DND-41 (cell line): ENCODE measurements at regions not wholly inside any gene's neighbourhood (a gene's known extent, or its start where the extent isn't known, plus 50 kb on each side); places are given as distances from the start of the nearest gene placed in this dataset.

Source experiments
- ATAC-seq: fragments of 200-7000 bp; cut with Tn5 transposase; 3 replicates; pipeline ENCODE4 v1.9.1; 2021; ENCODE audit warnings: low read depth; ENCODE audit not compliant: insufficient read depth
- DNase-seq: peaks from one replicate; pipeline ENCODE4 v3.0.0-alpha.2; 2020
- H2AFZ ChIP-seq: 2 replicates; pipeline ENCODE4 v1.6.0; 2012; ENCODE audit warnings: low read depth, low read length
- H3K27ac ChIP-seq: 2 replicates; pipeline ENCODE4 v1.5.1; 2012; ENCODE audit warnings: low read length, inconsistent platforms
- H3K27me3 ChIP-seq: fragments of 200-600 bp; sonication (generic); 2 replicates; pipeline ENCODE4 v1.6.0; 2012; ENCODE audit warnings: low read length, mild to moderate bottlenecking, inconsistent platforms; ENCODE audit not compliant: insufficient read depth, poor library complexity
- H3K36me3 ChIP-seq: 2 replicates; pipeline ENCODE4 v1.5.1; 2012; ENCODE audit warnings: low read length, inconsistent platforms; ENCODE audit not compliant: insufficient read depth
- H3K4me1 ChIP-seq: 2 replicates; pipeline ENCODE4 v1.5.1; 2012; ENCODE audit warnings: mild to moderate bottlenecking, low read length; ENCODE audit not compliant: insufficient read depth
- H3K4me2 ChIP-seq: 2 replicates; pipeline ENCODE4 v1.6.0; 2012; ENCODE audit warnings: mild to moderate bottlenecking, moderate library complexity, low read length, inconsistent platforms; ENCODE audit not compliant: insufficient read depth
- H3K4me3 ChIP-seq, 2 experiments: fragments of 200-600 bp in 1 of 2; shearing (Covaris generic) in 1 of 2; 2 replicates each; pipeline ENCODE4 v1.5.1; 2012 to 2016; ENCODE audit warnings: inconsistent platforms in 2 of 2, low read length in 2 of 2, mild to moderate bottlenecking in 2 of 2, low read depth in 1 of 2, moderate library complexity in 1 of 2
- H3K79me2 ChIP-seq: 2 replicates; pipeline ENCODE4 v1.6.0; 2012; ENCODE audit warnings: low read length, inconsistent platforms; ENCODE audit not compliant: insufficient read depth
- H3K9ac ChIP-seq: 2 replicates; pipeline ENCODE4 v1.6.0; 2012; ENCODE audit warnings: low read depth, mild to moderate bottlenecking, inconsistent platforms, low read length, moderate library complexity
- H3K9me3 ChIP-seq: 2 replicates; pipeline ENCODE4 v1.5.1; 2012; ENCODE audit warnings: low read length, moderate library complexity, mild to moderate bottlenecking, inconsistent platforms; ENCODE audit not compliant: insufficient read depth, severe bottlenecking
- H4K20me1 ChIP-seq: 2 replicates; pipeline ENCODE4 v1.6.0; 2012; ENCODE audit warnings: low read length; ENCODE audit not compliant: insufficient read depth
- EZH2 ChIP-seq: IDR thresholded peaks from 3 replicates; pipeline ENCODE4 v1.6.1; 2012; ENCODE audit warnings: borderline replicate concordance, low read depth, mild to moderate bottlenecking, moderate library complexity, low read length, inconsistent platforms; ENCODE audit not compliant: severe bottlenecking
- TF ChIP-seq, protein P1 (sequence below): IDR thresholded peaks from 2 replicates; pipeline ENCODE4 v1.5.1; 2012; ENCODE audit warnings: borderline replicate concordance, low read length, moderate library complexity, mild to moderate bottlenecking; ENCODE audit not compliant: poor library complexity, severe bottlenecking; ENCODE audit errors: extremely low read depth

DNA sequence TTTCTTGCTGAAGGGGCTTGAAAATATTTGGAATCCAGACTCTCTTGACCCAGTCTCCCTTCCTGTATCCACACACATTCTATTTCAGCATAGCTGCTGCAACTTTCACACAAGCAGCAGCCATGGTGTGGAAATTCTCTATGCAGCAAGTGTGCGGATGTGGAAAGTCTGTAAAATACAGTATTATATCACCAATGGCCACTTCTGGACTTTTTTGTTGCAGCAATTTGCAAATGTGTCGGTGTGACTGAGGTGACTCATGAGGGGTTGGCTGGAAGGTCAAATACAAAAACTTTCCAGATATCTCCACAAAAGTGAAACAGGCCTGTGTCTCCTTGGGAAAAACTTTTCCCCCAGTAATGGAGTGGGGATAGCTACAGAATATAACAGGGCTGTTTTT is 299.3 kb upstream of the GYPC start:
- DNase-seq (no peak), ATAC-seq (no peak)
- no peaks in the 10 kb centered on the region for H3K4me1 ChIP-seq
- peaks cover 3% of the 10 kb centered on the region for H3K27me3 ChIP-seq
- H2AFZ ChIP-seq, result no peak overlapping the region
- no peak overlapping the region for H3K27ac ChIP-seq
- TF ChIP-seq, protein P1, sequence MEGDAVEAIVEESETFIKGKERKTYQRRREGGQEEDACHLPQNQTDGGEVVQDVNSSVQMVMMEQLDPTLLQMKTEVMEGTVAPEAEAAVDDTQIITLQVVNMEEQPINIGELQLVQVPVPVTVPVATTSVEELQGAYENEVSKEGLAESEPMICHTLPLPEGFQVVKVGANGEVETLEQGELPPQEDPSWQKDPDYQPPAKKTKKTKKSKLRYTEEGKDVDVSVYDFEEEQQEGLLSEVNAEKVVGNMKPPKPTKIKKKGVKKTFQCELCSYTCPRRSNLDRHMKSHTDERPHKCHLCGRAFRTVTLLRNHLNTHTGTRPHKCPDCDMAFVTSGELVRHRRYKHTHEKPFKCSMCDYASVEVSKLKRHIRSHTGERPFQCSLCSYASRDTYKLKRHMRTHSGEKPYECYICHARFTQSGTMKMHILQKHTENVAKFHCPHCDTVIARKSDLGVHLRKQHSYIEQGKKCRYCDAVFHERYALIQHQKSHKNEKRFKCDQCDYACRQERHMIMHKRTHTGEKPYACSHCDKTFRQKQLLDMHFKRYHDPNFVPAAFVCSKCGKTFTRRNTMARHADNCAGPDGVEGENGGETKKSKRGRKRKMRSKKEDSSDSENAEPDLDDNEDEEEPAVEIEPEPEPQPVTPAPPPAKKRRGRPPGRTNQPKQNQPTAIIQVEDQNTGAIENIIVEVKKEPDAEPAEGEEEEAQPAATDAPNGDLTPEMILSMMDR, result no peak
- no peak for TF ChIP-seq EZH2
- no peaks in the 10 kb centered on the region for H4K20me1 ChIP-seq
- no peaks in the 10 kb centered on the region for H3K9me3 ChIP-seq
- H3K79me2 ChIP-seq, result no peaks in the 10 kb centered on the region
- H3K4me2 ChIP-seq, result no peak overlapping the region
- no peaks in the 10 kb centered on the region for H3K36me3 ChIP-seq
- H3K9ac ChIP-seq, result no peak overlapping the region
- no peak overlapping the region for H3K4me3 ChIP-seq

DNA sequence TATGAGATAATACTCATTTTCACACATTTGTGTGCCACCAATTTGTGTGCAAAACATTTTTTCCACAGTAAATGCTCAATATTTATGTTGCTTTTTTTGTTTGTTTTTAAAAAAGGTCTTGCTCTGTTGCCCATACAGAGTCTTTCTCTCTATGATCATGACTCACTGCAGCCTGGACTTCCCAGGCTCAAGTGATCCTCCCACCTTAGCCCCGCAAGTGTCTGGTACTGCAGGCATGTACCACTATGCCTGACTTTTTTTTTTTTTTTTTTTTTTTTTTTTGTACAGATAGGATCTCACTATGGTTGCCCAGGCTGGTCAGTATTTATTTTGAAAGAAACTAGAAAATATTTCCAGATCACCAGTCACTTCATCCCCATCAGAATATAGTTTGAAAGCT is 297.8 kb upstream of the GYPC start:
- H3K4me2 ChIP-seq, result no peak overlapping the region

DNA sequence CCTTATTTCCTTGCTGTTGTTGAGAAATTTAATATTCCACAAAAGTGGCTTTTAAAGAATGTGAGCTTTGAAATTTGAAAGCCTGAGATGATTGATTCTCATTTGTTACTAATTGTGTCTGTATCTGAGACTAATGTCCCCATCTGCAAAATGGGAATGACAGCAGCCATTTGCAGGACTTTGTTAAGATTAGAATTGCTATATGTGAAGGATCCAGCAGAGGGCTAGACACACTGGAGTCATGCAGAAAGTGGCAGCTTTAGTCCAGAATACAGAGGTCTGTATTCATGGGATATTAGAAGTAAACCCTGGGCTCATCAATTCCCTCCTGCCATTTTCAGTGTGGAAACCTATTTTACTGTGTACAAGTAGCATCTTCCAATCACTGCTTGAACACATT is 296.5 kb upstream of the GYPC start:
- Histone ChIP-seq H3K4me3 (no peak overlapping the region), H4K20me1 (no peaks in the 10 kb centered on the region), H2AFZ (no peak overlapping the region), H3K79me2 (no peaks in the 10 kb centered on the region), H3K9ac (no peak overlapping the region), H3K36me3 (no peaks in the 10 kb centered on the region), H3K4me2 (no peak overlapping the region), H3K9me3 (no peaks in the 10 kb centered on the region), H3K27ac (no peak overlapping the region), H3K27me3 (peaks cover 3% of the 10 kb centered on the region), H3K4me1 (no peaks in the 10 kb centered on the region)
- TF ChIP-seq EZH2, result no peak
- TF ChIP-seq, protein P1, result peak; percentile 56
- peak; percentile 45; the same call in 1 of the 3 replicates for ATAC-seq
- DNase-seq, result peak; percentile 5

More for the DNA sequence above, 297.8 kb upstream of the GYPC start:
- Histone ChIP-seq H4K20me1 (no peaks in the 10 kb centered on the region), H3K4me1 (no peaks in the 10 kb centered on the region), H3K27ac (no peak overlapping the region), H3K9me3 (no peaks in the 10 kb centered on the region), H3K9ac (no peak overlapping the region), H3K4me3 (no peak overlapping the region), H3K27me3 (peaks cover 3% of the 10 kb centered on the region), H3K36me3 (no peaks in the 10 kb centered on the region), H3K79me2 (no peaks in the 10 kb centered on the region), H2AFZ (no peak overlapping the region)
- DNase-seq (no peak), ATAC-seq (no peak)
- no peak for TF ChIP-seq EZH2
- TF ChIP-seq, protein P1, result no peak

DNA sequence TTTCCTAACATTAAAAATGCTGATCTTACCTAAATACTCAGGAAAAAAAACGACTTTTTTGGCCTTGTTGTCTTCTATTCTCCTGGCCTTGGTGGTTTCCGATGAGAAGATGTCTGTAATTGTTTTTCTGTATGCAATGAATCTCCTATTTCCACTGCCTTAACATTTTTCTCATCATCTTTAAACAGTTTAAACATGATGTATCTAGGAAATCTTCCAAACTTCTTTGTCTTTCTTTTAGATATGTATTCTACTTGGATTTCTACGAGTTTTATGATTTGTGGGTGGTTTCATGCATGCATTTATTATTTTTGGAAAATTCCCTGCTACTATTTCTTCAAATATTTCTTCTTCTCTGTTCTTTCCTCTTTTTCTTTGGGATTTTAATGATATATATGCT is 288.6 kb upstream of the GYPC start:
- no peaks in the 10 kb centered on the region for H3K27me3 ChIP-seq
- no peak overlapping the region for H3K4me3 ChIP-seq
- no peaks in the 10 kb centered on the region for H3K9me3 ChIP-seq
- H3K79me2 ChIP-seq, result no peaks in the 10 kb centered on the region
- no peaks in the 10 kb centered on the region for H3K4me1 ChIP-seq
- no peak for TF ChIP-seq EZH2
- TF ChIP-seq, protein P1, result no peak
- H3K9ac ChIP-seq, result no peak overlapping the region
- no peaks in the 10 kb centered on the region for H4K20me1 ChIP-seq
- no peak overlapping the region for H3K4me2 ChIP-seq
- no peak overlapping the region for H3K27ac ChIP-seq
- no peaks in the 10 kb centered on the region for H3K36me3 ChIP-seq
- no peak overlapping the region for H2AFZ ChIP-seq
- ATAC-seq (no peak), DNase-seq (no peak)
